HCT116 (cell line): ENCODE measurements at regions not wholly inside any gene's neighbourhood (a gene's known extent, or its start where the extent isn't known, plus 50 kb on each side); places are given as distances from the start of the nearest gene placed in this dataset.

ENCODE experiments used
- CEBPB ChIP-seq: IDR thresholded peaks from 2 replicates; pipeline ENCODE4 v1.6.1; 2012; ENCODE audit warnings: low read depth
- EZH2 ChIP-seq: fragments of 200-600 bp; sonication (generic); IDR thresholded peaks from 2 replicates; pipeline ENCODE4 v1.6.1; 2017; ENCODE audit warnings: antibody characterized with exemption, mixed run types
- EZH2phosphoT487 ChIP-seq: fragments of 200-600 bp; IDR thresholded peaks from 2 replicates; pipeline ENCODE4 v1.6.1; 2018; ENCODE audit warnings: antibody characterized with exemption, borderline replicate concordance
- JUND ChIP-seq: IDR thresholded peaks from 2 replicates; pipeline ENCODE4 v1.6.1; 2012
- POLR2A ChIP-seq: IDR thresholded peaks from 2 replicates; pipeline ENCODE4 v1.7.0; 2011; ENCODE audit warnings: borderline replicate concordance; ENCODE audit not compliant: insufficient read depth, insufficient read length; ENCODE audit errors: extremely low read depth
- SP1 ChIP-seq: IDR thresholded peaks from 2 replicates; pipeline ENCODE4 v1.6.1; 2012; ENCODE audit warnings: low read depth
- YY1 ChIP-seq: IDR thresholded peaks from 2 replicates; pipeline ENCODE4 v1.6.1; 2011; ENCODE audit warnings: low read length, low read depth, moderate library complexity, mild to moderate bottlenecking; ENCODE audit not compliant: insufficient replicate concordance; ENCODE audit errors: extremely low read depth
- ZFX ChIP-seq: fragments of 450-650 bp; IDR thresholded peaks from 2 replicates; pipeline ENCODE4 v1.6.1; 2017
- TF ChIP-seq, protein P1 (sequence below), 3 experiments: fragments of 200-600 bp in 1 of 3; sonication (generic) in 1 of 3; IDR thresholded peaks in 2 of 3; conservative IDR thresholded peaks in 1 of 3; 2 replicates each; pipeline ENCODE4 v1.5.1; 2012 to 2017; ENCODE audit warnings: low read depth in 2 of 3, low read length in 2 of 3, antibody characterized with exemption in 1 of 3, borderline replicate concordance in 1 of 3, control low read depth in 1 of 3, mild to moderate bottlenecking in 1 of 3, mixed read lengths in 1 of 3, mixed run types in 1 of 3, moderate library complexity in 1 of 3; ENCODE audit not compliant: insufficient read depth in 1 of 3
- TF ChIP-seq, protein P2 (sequence below): IDR thresholded peaks from 2 replicates; pipeline ENCODE4 v1.6.1; 2012; ENCODE audit warnings: low read depth
- TF ChIP-seq, protein P3 (sequence below): IDR thresholded peaks from 2 replicates; pipeline ENCODE4 v1.6.1; 2012

DNA sequence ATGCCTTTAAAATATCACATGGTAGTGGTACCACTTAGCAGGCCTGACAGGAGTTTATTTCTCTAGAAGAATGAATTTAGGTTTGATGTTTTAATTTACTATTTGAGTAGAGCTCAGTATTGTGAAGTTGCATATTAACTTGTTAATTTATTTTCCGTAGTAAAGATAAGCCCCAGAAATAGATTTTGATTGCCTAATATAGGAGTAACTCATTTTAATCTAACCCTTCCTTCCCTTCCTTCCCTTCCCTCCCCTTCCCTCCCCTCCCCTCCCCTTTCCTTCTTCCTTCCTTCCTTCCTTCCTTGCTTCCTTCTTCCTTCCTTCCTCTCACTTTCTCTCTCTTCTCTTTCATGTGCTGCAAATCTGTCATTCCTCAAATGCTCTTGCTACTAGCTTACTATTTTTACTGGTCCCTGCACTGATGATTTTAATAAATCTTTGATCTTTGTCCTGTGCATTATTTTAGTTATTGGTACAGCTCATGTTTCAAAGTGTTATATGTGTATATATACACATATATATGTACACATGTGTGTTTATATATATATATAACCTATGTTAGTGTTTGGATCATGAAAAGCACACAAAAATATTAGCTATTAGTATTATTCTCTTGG, 862.6 kb upstream of the CNTNAP5 start:
- no peak for TF ChIP-seq YY1
- TF ChIP-seq, protein P1, sequence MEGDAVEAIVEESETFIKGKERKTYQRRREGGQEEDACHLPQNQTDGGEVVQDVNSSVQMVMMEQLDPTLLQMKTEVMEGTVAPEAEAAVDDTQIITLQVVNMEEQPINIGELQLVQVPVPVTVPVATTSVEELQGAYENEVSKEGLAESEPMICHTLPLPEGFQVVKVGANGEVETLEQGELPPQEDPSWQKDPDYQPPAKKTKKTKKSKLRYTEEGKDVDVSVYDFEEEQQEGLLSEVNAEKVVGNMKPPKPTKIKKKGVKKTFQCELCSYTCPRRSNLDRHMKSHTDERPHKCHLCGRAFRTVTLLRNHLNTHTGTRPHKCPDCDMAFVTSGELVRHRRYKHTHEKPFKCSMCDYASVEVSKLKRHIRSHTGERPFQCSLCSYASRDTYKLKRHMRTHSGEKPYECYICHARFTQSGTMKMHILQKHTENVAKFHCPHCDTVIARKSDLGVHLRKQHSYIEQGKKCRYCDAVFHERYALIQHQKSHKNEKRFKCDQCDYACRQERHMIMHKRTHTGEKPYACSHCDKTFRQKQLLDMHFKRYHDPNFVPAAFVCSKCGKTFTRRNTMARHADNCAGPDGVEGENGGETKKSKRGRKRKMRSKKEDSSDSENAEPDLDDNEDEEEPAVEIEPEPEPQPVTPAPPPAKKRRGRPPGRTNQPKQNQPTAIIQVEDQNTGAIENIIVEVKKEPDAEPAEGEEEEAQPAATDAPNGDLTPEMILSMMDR (IDR thresholded peaks at IDR 0.05 in 2 of 3, conservative IDR thresholded peaks at IDR 0.05 in 1 of 3; ENCODE audit: borderline replicate concordance in 1 of 3, insufficient read depth in 1 of 3, low read depth in 2 of 3, low read length in 2 of 3): no peak
- TF ChIP-seq POLR2A: no peak
- no peak for TF ChIP-seq EZH2
- TF ChIP-seq EZH2phosphoT487: no peak
- no peak for TF ChIP-seq SP1
- TF ChIP-seq, protein P2, sequence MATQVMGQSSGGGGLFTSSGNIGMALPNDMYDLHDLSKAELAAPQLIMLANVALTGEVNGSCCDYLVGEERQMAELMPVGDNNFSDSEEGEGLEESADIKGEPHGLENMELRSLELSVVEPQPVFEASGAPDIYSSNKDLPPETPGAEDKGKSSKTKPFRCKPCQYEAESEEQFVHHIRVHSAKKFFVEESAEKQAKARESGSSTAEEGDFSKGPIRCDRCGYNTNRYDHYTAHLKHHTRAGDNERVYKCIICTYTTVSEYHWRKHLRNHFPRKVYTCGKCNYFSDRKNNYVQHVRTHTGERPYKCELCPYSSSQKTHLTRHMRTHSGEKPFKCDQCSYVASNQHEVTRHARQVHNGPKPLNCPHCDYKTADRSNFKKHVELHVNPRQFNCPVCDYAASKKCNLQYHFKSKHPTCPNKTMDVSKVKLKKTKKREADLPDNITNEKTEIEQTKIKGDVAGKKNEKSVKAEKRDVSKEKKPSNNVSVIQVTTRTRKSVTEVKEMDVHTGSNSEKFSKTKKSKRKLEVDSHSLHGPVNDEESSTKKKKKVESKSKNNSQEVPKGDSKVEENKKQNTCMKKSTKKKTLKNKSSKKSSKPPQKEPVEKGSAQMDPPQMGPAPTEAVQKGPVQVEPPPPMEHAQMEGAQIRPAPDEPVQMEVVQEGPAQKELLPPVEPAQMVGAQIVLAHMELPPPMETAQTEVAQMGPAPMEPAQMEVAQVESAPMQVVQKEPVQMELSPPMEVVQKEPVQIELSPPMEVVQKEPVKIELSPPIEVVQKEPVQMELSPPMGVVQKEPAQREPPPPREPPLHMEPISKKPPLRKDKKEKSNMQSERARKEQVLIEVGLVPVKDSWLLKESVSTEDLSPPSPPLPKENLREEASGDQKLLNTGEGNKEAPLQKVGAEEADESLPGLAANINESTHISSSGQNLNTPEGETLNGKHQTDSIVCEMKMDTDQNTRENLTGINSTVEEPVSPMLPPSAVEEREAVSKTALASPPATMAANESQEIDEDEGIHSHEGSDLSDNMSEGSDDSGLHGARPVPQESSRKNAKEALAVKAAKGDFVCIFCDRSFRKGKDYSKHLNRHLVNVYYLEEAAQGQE: no peak
- no peak for TF ChIP-seq CEBPB
- no peak for TF ChIP-seq JUND
- TF ChIP-seq, protein P3, sequence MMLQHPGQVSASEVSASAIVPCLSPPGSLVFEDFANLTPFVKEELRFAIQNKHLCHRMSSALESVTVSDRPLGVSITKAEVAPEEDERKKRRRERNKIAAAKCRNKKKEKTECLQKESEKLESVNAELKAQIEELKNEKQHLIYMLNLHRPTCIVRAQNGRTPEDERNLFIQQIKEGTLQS: no peak
- TF ChIP-seq ZFX: no peak
